Keratinocyte (primary cell): ENCODE measurements at regions not wholly inside any gene's neighbourhood (a gene's known extent, or its start where the extent isn't known, plus 50 kb on each side); places are given as distances from the start of the nearest gene placed in this dataset.

Source experiments
- CTCF ChIP-seq, 3 experiments: IDR thresholded peaks in 1 of 3; conservative IDR thresholded peaks in 1 of 3; optimal IDR thresholded peaks in 1 of 3; 2 replicates in 2 of 3; 3 replicates in 1 of 3; pipeline versions ENCODE3 to v1.5.1; 2011; ENCODE audit warnings: low read length in 3 of 3, mild to moderate bottlenecking in 3 of 3, moderate library complexity in 2 of 3, control low read depth in 1 of 3, inconsistent platforms in 1 of 3; ENCODE audit not compliant: insufficient read depth in 2 of 3; ENCODE audit errors: extremely low read depth in 1 of 3
- EZH2 ChIP-seq: IDR thresholded peaks from one replicate; pipeline ENCODE4 v1.6.1; 2012; ENCODE audit warnings: inconsistent platforms, mild to moderate bottlenecking, low read length, moderate library complexity

GRCh38 chr2:190763100-190763499, 114.2 kb downstream of the NAB1 start:
- TF ChIP-seq CTCF (optimal IDR thresholded peaks at IDR 0.05 in 1 of 3, IDR thresholded peaks at IDR 0.05 in 1 of 3, conservative IDR thresholded peaks at IDR 0.05 in 1 of 3; ENCODE audit: extremely low read depth in 1 of 3, insufficient read depth in 2 of 3, low read length in 3 of 3) (no peak), EZH2 (no peak)
